HepG2 (cell line): ENCODE measurements at regions not wholly inside any gene's neighbourhood (a gene's known extent, or its start where the extent isn't known, plus 50 kb on each side); places are given as distances from the start of the nearest gene placed in this dataset.

Source experiments
- AHDC1 ChIP-seq: sonication (generic); formaldehyde crosslinking; IDR thresholded peaks from 2 replicates; pipeline ENCODE4 v1.5.1; 2020; ENCODE audit warnings: mild to moderate bottlenecking, missing genetic modification reagents, borderline replicate concordance
- ATM ChIP-seq: fragments of 450-650 bp; IDR thresholded peaks from 2 replicates; pipeline ENCODE4 v1.7.1; 2017; ENCODE audit warnings: mild to moderate bottlenecking, borderline replicate concordance
- BRD4 ChIP-seq: sonication (generic); formaldehyde crosslinking; IDR thresholded peaks from 2 replicates; pipeline ENCODE4 v1.4.0; 2020; ENCODE audit warnings: missing genetic modification reagents
- CAMTA2 ChIP-seq: sonication (generic); formaldehyde crosslinking; IDR thresholded peaks from 2 replicates; pipeline ENCODE4 v1.4.0; 2020; ENCODE audit warnings: mild to moderate bottlenecking, missing genetic modification reagents, borderline replicate concordance
- HDAC1 ChIP-seq: sonication (generic); formaldehyde crosslinking; IDR thresholded peaks from 2 replicates; pipeline ENCODE4 v1.5.1; 2020; ENCODE audit warnings: mild to moderate bottlenecking, missing genetic modification reagents
- HMG20A ChIP-seq: IDR thresholded peaks from 2 replicates; pipeline ENCODE4 v1.6.1; 2016; ENCODE audit warnings: borderline replicate concordance
- HMGXB4 ChIP-seq, 2 experiments: sonication (generic) in 1 of 2; formaldehyde crosslinking in 1 of 2; IDR thresholded peaks; 2 replicates each; pipeline versions ENCODE4 v1.4.0 to v1.6.1; 2018 to 2020; ENCODE audit warnings: missing genetic modification reagents in 2 of 2, borderline replicate concordance in 1 of 2, low read depth in 1 of 2, mild to moderate bottlenecking in 1 of 2, missing biosample characterization in 1 of 2
- HNRNPL ChIP-seq: fragments of 200-400 bp; formaldehyde crosslinking; IDR thresholded peaks from 2 replicates; pipeline ENCODE4 v1.6.1; 2017; ENCODE audit warnings: mild to moderate bottlenecking, low read depth, low read length
- KAT2B ChIP-seq: fragments of 150-350 bp; IDR thresholded peaks from 2 replicates; pipeline ENCODE4 v1.6.1; 2014; ENCODE audit warnings: low read depth, low read length, borderline replicate concordance
- LCORL ChIP-seq, 2 experiments: fragments of 450-650 bp in 1 of 2; sonication (generic) in 1 of 2; formaldehyde crosslinking in 1 of 2; IDR thresholded peaks; 2 replicates each; pipeline versions ENCODE4 v1.5.0 to v1.6.1; 2017 to 2020; ENCODE audit warnings: antibody characterized with exemption in 1 of 2, missing genetic modification reagents in 1 of 2
- RARA ChIP-seq: IDR thresholded peaks from 2 replicates; pipeline ENCODE4 v1.6.1; 2016; ENCODE audit warnings: missing genetic modification reagents, missing compliant biosample characterization
- ZBTB8A ChIP-seq: sonication (generic); formaldehyde crosslinking; IDR thresholded peaks from 2 replicates; pipeline ENCODE4 v1.4.0; 2020; ENCODE audit warnings: mild to moderate bottlenecking, low read depth, missing genetic modification reagents, borderline replicate concordance
- ZNF670 ChIP-seq: sonication (generic); formaldehyde crosslinking; IDR thresholded peaks from 2 replicates; pipeline ENCODE4 v1.8.0; 2022; ENCODE audit warnings: mild to moderate bottlenecking, missing genetic modification reagents, borderline replicate concordance
- TF ChIP-seq, protein P1 (sequence below): sonication (generic); formaldehyde crosslinking; conservative IDR thresholded peaks from 2 replicates; pipeline ENCODE4 v1.4.0; 2020; ENCODE audit warnings: mild to moderate bottlenecking, missing genetic modification reagents, moderate library complexity
- TF ChIP-seq, protein P2 (sequence below): sonication (generic); formaldehyde crosslinking; IDR thresholded peaks from 2 replicates; pipeline ENCODE4 v1.4.0; 2020; ENCODE audit warnings: missing genetic modification reagents

- TF ChIP-seq, protein P1, sequence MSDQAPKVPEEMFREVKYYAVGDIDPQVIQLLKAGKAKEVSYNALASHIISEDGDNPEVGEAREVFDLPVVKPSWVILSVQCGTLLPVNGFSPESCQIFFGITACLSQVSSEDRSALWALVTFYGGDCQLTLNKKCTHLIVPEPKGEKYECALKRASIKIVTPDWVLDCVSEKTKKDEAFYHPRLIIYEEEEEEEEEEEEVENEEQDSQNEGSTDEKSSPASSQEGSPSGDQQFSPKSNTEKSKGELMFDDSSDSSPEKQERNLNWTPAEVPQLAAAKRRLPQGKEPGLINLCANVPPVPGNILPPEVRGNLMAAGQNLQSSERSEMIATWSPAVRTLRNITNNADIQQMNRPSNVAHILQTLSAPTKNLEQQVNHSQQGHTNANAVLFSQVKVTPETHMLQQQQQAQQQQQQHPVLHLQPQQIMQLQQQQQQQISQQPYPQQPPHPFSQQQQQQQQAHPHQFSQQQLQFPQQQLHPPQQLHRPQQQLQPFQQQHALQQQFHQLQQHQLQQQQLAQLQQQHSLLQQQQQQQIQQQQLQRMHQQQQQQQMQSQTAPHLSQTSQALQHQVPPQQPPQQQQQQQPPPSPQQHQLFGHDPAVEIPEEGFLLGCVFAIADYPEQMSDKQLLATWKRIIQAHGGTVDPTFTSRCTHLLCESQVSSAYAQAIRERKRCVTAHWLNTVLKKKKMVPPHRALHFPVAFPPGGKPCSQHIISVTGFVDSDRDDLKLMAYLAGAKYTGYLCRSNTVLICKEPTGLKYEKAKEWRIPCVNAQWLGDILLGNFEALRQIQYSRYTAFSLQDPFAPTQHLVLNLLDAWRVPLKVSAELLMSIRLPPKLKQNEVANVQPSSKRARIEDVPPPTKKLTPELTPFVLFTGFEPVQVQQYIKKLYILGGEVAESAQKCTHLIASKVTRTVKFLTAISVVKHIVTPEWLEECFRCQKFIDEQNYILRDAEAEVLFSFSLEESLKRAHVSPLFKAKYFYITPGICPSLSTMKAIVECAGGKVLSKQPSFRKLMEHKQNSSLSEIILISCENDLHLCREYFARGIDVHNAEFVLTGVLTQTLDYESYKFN = peak; percentile 62
- TF ChIP-seq KAT2B (peak; percentile 66; the same call in 1 of the 2 replicates), HNRNPL (peak; percentile 60; the same call in 1 of the 2 replicates), AHDC1 (CRISPR knock-in tag) (0 out of 2 replicates have a peak, but pooled peaks have one; percentile 25), CAMTA2 (no peak), ZBTB8A (no peak), BRD4 (CRISPR knock-in tag) (no peak), HMGXB4 (CRISPR knock-in tag; IDR thresholded peaks at IDR 0.05; ENCODE audit: borderline replicate concordance in 1 of 2, low read depth in 1 of 2) (no peak), LCORL (IDR thresholded peaks at IDR 0.05) (no peak), LCORL (CRISPR knock-in tag; IDR thresholded peaks at IDR 0.05) (peak; percentile 72; the same call in 1 of the 2 replicates), HDAC1 (CRISPR knock-in tag) (peak; percentile 81), HMG20A (CRISPR knock-in tag) (no peak), ZNF670 (CRISPR knock-in tag) (0 out of 2 replicates have a peak, but pooled peaks have one; percentile 49), RARA (peak; percentile 52; the same call in 1 of the 2 replicates), ATM (no peak)
- TF ChIP-seq, protein P2, sequence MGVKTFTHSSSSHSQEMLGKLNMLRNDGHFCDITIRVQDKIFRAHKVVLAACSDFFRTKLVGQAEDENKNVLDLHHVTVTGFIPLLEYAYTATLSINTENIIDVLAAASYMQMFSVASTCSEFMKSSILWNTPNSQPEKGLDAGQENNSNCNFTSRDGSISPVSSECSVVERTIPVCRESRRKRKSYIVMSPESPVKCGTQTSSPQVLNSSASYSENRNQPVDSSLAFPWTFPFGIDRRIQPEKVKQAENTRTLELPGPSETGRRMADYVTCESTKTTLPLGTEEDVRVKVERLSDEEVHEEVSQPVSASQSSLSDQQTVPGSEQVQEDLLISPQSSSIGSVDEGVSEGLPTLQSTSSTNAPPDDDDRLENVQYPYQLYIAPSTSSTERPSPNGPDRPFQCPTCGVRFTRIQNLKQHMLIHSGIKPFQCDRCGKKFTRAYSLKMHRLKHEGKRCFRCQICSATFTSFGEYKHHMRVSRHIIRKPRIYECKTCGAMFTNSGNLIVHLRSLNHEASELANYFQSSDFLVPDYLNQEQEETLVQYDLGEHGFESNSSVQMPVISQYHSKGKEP = no peak
Measured at GRCh38 chr15:70164910-70165715, 67.4 kb upstream of the TLE3 start (continued).
